ENCODE measurements at regions not wholly inside any gene's neighbourhood (a gene's known extent, or its start where the extent isn't known, plus 50 kb on each side); places are given as distances from the start of the nearest gene placed in this dataset.

GRCh38 chr4:54428940-54429339, 199.8 kb downstream of the PDGFRA start:
- peaks cover 5% of the 10 kb centered on the region for H3K27me3 ChIP-seq
- H3K27ac ChIP-seq: no peak overlapping the region
- TF ChIP-seq CTCF (IDR thresholded peaks at IDR 0.05) (no peak), EP300 (IDR thresholded peaks at IDR 0.05; ENCODE audit: low read depth) (no peak), POLR2AphosphoS5 (IDR thresholded peaks at IDR 0.05) (no peak), POLR2A (IDR thresholded peaks at IDR 0.05) (no peak)
- H3K4me3 ChIP-seq: no peak overlapping the region
- H3K4me1 ChIP-seq: no peaks in the 10 kb centered on the region
- H3K9me3 ChIP-seq: no peaks in the 10 kb centered on the region
- in situ Hi-C loops (cut with MboI; ENCODE audit: low pct_ligation_motif_present in 1 of 4, low pct_unique_long_range_greater_than_20kb in 1 of 4, low sequenced_read_pairs in 3 of 4): no loop called here
- intact Hi-C loops (cut with DNase I; ENCODE audit: low total_unique reads): no loop called here
- H3K36me3 ChIP-seq: no peaks in the 10 kb centered on the region
- WGBS, 2 donors (ENCODE audit: low coverage in 1 of 2): 52 to 91% methylated on average over 2 of the region's 2 CpGs
- no peak for DNase-seq

GRCh38 chr4:54433686-54434085, 204.6 kb downstream of the PDGFRA start:
- in situ Hi-C loops (cut with MboI; ENCODE audit: low pct_ligation_motif_present in 1 of 4, low pct_unique_long_range_greater_than_20kb in 1 of 4, low sequenced_read_pairs in 3 of 4): loop anchor here in 1 of 4 donors (10.0 kb wide), 1 partner anchor 109 kb away; no protein-coding TSS in a partner anchor
- Histone ChIP-seq H3K27me3 (peaks cover 5% of the 10 kb centered on the region), H3K4me3 (no peak overlapping the region), H3K9me3 (no peaks in the 10 kb centered on the region), H3K27ac (no peak overlapping the region), H3K36me3 (no peaks in the 10 kb centered on the region), H3K4me1 (no peaks in the 10 kb centered on the region)
- DNase-seq: no peak
- intact Hi-C loops (cut with DNase I; ENCODE audit: low total_unique reads): loop anchor here (1.0 to 10.0 kb wide), 2 partner anchors 48 to 109 kb away; no protein-coding TSS in a partner anchor
- TF ChIP-seq EP300 (IDR thresholded peaks at IDR 0.05; ENCODE audit: low read depth) (no peak), CTCF (IDR thresholded peaks at IDR 0.05) (no peak), POLR2AphosphoS5 (IDR thresholded peaks at IDR 0.05) (no peak), POLR2A (IDR thresholded peaks at IDR 0.05) (no peak)
- WGBS, 2 donors (ENCODE audit: low coverage in 1 of 2): 33 to 45% methylated on average over 1 to 3 of the region's 3 CpGs

- in situ Hi-C loops (cut with MboI; ENCODE audit: low pct_ligation_motif_present in 1 of 4, low pct_unique_long_range_greater_than_20kb in 1 of 4, low sequenced_read_pairs in 3 of 4): loop anchor here in 1 of 4 donors (10.0 kb wide), 1 partner anchor 115 kb away; no protein-coding TSS in a partner anchor
Measured at GRCh38 chr4:54439831-54440243, 210.7 kb downstream of the PDGFRA start.

More at GRCh38 chr4:54439831-54440243, 210.7 kb downstream of the PDGFRA start:
- Histone ChIP-seq H3K4me3 (no peak overlapping the region), H3K27ac (peak overlapping the region in 2 of 4 donors; percentile 4 to 20), H3K27me3 (no peaks in the 10 kb centered on the region), H3K9me3 (no peaks in the 10 kb centered on the region), H3K4me1 (peaks cover 0 to 3% (median 0%) of the 10 kb centered on the region in 4 donors), H3K36me3 (no peaks in the 10 kb centered on the region)
- TF ChIP-seq EP300 (IDR thresholded peaks at IDR 0.05; ENCODE audit: low read depth) (no peak), POLR2A (IDR thresholded peaks at IDR 0.05) (no peak), CTCF (IDR thresholded peaks at IDR 0.05) (no peak), POLR2AphosphoS5 (IDR thresholded peaks at IDR 0.05) (no peak)
- intact Hi-C loops (cut with DNase I; ENCODE audit: low total_unique reads): loop anchor here (10.0 kb wide), 1 partner anchor 115 kb away; no protein-coding TSS in a partner anchor
- DNase-seq: peak; percentile 9
- 29% methylated on average over 6 of the region's 6 CpGs; no CpG with 5 or more reads in 1 of the 2 donors for WGBS, 2 donors (ENCODE audit: low coverage in 1 of 2)

Measured in transverse colon (tissue), 4 donors.